ENCODE measurements at regions not wholly inside any gene's neighbourhood (a gene's known extent, or its start where the extent isn't known, plus 50 kb on each side); places are given as distances from the start of the nearest gene placed in this dataset.

DNA sequence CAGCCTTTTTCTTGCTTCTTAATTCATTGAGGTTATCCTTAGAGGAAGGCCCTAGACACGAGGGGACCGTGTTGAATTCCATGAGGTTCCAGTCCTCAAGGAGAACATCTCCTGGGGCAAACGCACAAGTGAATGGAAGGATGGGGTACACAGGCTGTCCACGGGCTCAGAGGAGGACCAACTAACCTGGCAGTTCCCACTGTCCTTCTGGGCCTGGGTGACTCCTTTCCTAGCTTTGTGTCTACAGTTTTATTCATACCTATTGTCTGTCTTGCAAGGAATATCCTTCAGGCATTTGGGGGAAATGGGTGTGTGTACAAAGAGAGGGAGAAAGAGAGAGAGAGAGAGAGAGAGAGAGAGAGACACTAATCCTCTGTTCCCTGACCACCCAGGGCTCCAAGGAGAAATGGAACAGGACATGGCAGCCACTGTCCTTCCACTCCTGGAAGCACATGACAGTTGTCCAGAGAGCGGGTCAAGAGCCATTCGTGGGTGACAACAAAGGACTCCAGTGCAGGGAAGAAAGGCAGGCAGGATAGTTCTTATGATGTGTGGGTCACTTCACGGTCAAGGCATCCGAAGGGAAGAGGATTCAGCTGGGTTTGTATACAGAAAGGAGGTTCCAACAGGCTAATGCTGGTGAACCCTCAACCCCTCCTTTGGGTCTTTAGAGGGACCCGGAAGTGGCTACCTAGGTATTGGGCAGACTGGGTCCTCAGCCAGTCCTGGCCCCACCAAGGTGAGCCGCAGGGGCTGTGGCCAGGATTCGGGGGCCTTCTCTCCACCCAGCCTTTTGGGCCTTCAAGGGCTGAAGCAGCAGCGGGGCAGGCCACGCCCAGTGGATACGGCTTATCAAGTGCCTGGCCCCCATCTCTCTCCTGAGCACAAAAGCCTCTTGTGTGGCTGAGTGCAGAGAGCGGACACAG lies 150.6 kb downstream of the MYCN start (continued):
- TF ChIP-seq CHD7 (IDR thresholded peaks at IDR 0.05; ENCODE audit: insufficient replicate concordance, low read length) (no peak), GABPA (IDR thresholded peaks at IDR 0.05; ENCODE audit: borderline replicate concordance, insufficient read depth, low read length) (no peak), CHD1 (IDR thresholded peaks at IDR 0.05; ENCODE audit: low read depth, low read length) (no peak), CHD2 (IDR thresholded peaks at IDR 0.05; ENCODE audit: low read length) (no peak), GTF2F1 (IDR thresholded peaks at IDR 0.05; ENCODE audit: borderline replicate concordance, low read depth, low read length) (no peak), POLR2AphosphoS5 (IDR thresholded peaks at IDR 0.05; ENCODE audit: low read depth, low read length) (no peak)
- TF ChIP-seq, protein P1, sequence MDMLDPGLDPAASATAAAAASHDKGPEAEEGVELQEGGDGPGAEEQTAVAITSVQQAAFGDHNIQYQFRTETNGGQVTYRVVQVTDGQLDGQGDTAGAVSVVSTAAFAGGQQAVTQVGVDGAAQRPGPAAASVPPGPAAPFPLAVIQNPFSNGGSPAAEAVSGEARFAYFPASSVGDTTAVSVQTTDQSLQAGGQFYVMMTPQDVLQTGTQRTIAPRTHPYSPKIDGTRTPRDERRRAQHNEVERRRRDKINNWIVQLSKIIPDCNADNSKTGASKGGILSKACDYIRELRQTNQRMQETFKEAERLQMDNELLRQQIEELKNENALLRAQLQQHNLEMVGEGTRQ (IDR thresholded peaks at IDR 0.05; ENCODE audit: low read length), result no peak

Measured in H1 (cell line).